GM12874 (cell line): ENCODE measurements at regions not wholly inside any gene's neighbourhood (a gene's known extent, or its start where the extent isn't known, plus 50 kb on each side); places are given as distances from the start of the nearest gene placed in this dataset.

ENCODE experiments used
- TF ChIP-seq, protein P1 (sequence below): IDR thresholded peaks from 2 replicates; pipeline ENCODE4 v1.5.1; 2011; ENCODE audit warnings: low read depth, mild to moderate bottlenecking, control low read depth, low read length, moderate library complexity; ENCODE audit not compliant: insufficient read depth

- TF ChIP-seq, protein P1, sequence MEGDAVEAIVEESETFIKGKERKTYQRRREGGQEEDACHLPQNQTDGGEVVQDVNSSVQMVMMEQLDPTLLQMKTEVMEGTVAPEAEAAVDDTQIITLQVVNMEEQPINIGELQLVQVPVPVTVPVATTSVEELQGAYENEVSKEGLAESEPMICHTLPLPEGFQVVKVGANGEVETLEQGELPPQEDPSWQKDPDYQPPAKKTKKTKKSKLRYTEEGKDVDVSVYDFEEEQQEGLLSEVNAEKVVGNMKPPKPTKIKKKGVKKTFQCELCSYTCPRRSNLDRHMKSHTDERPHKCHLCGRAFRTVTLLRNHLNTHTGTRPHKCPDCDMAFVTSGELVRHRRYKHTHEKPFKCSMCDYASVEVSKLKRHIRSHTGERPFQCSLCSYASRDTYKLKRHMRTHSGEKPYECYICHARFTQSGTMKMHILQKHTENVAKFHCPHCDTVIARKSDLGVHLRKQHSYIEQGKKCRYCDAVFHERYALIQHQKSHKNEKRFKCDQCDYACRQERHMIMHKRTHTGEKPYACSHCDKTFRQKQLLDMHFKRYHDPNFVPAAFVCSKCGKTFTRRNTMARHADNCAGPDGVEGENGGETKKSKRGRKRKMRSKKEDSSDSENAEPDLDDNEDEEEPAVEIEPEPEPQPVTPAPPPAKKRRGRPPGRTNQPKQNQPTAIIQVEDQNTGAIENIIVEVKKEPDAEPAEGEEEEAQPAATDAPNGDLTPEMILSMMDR = no peak
Observed at GRCh38 chr3:15905041-15905440, 107.3 kb upstream of the ANKRD28 start.

DNA sequence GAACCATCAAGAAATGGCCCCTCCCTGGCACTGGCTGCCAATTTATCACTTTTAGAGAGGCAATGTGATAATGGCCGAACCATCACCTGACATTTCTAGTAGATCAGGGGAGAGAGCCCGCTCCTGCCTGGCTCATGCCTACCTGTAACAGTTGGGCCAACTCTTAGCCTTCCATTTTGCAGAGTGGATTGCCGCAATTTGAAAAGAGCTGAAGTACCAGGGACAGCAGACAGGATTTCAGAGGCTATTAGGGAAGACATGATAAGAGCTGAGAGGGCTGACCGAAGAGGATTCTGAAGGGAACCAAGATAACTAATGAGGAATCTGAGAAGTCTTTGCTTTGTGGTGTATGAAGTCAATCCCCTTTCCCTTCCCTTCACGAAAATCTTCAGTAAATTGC, 121.2 kb upstream of the ANKRD28 start:
- TF ChIP-seq, protein P1 = no peak

DNA sequence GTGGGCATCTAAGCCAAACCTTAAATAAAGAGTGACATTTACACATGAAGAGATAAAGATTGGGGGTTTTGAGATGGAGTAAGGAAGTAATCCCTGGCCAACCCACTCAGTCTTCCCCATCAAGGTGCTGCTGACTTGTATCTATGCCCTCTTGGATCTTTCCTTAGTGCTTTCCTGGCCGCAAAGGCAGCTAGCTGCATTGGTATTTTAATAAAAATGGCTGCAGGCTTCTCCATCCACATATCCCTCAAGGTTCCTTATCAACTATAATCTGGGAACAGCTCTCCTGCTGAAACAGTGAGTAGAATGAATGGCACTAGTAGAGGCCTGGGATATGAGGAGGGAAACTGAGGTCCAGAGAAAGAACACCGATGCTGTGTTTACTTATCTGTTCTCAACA, 122.2 kb upstream of the ANKRD28 start:
- TF ChIP-seq, protein P1 = no peak

DNA sequence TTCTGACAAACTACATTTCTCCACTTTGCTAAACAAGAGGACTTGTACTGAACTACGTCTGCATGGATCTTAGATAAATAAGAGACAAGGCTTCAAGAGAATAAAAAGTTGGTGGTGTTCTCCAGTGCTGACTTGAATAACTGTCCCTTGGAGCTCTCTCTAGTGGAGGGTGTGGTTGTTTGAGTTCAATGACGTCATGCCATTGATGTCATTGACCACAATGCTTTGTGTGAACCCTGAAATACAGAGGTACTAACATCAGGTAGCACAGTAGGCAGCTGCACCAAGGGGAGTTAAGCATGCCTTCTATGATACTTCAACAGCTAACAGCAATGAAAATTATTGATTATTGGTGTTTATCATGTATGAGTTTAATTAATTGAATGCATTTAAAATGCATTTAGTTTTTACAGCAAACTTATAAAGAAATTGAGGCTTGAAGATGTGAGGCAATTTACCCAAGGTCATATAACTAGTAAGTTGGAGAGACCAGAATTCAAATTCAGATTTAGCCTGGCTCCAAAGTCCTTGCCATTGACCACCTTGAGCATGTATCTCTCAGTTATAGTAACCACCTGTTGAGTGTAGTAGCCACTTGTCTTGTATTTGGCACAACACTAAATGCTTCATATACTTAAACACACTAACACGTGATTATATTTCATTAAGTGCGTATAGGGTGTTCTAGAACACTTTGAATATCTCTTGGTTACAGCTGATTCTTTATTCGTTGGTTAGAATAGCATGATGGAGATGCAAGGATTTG, 126.0 kb upstream of the ANKRD28 start:
- TF ChIP-seq, protein P1 = no peak

GRCh38 chr3:15924914-15925313, 127.1 kb upstream of the ANKRD28 start:
- TF ChIP-seq, protein P1 = no peak

DNA sequence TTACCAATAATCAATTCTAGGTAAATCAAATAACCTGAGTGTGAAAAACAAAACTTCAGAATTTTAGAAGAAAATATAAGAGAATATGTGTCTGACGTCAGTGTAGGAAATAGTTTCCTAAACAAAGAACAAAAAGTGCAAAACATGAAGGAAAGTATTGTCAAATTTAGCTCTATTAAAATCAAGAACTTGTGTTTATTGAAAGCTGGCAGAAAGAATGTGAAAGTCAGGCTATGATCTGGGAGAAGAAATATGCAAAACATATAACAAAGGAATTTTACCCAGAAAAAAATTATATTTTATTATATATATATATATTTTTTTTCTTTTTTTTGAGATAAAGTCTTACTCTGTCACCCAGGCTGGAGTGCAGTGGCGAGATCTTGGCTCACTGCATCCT, 129.1 kb upstream of the ANKRD28 start:
- TF ChIP-seq, protein P1 = no peak

DNA sequence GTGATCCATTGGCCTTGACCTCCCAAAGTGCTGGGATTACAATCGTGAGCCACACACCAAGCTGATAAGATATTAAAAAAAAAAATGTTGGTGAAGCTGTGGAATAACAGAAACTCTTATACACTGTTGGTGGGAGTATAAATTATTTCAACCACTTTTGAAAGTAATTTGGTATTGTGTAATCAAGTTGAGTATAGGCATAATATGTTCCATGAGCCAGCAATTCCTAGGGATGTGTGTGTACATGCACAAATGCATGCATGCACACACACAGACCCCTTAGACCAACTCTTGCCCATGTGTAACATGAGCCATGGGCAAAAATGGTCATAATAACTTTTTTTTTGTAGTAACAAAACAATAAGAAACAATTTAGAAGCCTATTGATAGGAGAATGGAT, 130.2 kb upstream of the ANKRD28 start:
- TF ChIP-seq, protein P1 = no peak
